SKM-1 treated with dmso at 0.1 percent for 144 hours (cell line): ENCODE measurements at regions not wholly inside any gene's neighbourhood (a gene's known extent, or its start where the extent isn't known, plus 50 kb on each side); places are given as distances from the start of the nearest gene placed in this dataset.

ENCODE experiments used
- DNase-seq: peaks from one replicate; lab custom pipeline; 2025; ENCODE audit not compliant: unreplicated experiment; lab: John Stamatoyannopoulos, UW

DNA sequence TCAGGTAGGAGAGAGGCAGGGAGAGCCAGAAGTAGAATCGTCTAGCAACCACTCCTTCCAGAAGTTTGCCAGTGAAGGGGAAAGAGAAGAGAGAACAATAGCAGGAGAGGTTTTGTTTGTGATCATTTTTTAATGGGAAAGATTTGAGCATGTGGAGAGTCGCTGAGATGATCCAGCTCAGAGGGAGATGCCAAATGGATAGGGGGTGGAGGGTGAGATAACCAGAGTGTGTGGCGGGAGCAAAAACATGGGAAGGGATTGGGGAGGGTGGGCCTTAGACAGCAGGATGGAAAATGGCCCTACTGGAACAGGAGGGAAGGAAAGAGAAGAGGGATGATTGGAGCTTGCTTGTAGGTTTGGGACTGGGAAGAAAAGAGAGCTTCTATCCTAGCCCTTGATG lies 269.8 kb downstream of the GLI2 start:
- DNase-seq = no peak

DNA sequence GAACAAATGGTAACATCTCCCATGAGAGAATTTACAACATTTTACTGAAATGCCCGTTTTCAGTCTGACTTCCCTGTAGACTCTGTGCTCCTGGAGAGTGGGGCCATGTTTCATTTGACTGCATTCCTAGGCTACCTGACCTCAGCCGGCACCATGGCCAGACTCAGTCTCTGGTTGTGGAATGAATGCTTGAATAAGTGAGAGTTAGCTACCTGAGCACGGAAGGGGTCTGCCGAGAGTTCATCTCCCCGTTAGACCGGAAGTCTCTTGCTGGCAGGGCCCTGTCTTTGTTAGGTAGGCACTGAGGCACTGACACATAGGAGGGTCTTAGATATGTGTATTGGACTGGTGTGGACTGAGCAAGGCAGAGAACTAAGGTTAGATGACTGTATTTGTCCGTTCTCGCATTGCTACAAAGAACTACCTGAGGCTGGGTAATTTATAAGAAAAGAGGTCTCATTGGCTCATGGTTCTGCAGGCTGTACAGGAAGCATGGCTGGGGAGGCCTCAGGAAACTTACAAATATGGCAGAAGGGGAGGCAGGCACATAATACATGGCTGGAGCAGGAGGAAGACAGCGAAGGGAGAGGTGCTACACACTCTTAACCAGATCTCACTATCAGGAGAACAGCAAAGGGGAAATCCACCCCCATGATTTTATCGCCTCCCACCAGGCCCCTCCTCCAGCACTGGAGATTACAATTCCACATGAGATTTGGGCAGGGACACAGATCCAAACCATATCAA lies 271.2 kb downstream of the GLI2 start:
- DNase-seq = no peak

GRCh38 chr2:121007490-121007853 lies 271.8 kb downstream of the GLI2 start:
- no peak for DNase-seq

GRCh38 chr2:121008975-121009374 lies 273.3 kb downstream of the GLI2 start:
- no peak for DNase-seq

GRCh38 chr2:121010998-121011397 lies 274.0 kb downstream of the TFCP2L1 start:
- DNase-seq = no peak

- DNase-seq = no peak
Observed at GRCh38 chr2:121014876-121015275, 270.1 kb downstream of the TFCP2L1 start.

DNA sequence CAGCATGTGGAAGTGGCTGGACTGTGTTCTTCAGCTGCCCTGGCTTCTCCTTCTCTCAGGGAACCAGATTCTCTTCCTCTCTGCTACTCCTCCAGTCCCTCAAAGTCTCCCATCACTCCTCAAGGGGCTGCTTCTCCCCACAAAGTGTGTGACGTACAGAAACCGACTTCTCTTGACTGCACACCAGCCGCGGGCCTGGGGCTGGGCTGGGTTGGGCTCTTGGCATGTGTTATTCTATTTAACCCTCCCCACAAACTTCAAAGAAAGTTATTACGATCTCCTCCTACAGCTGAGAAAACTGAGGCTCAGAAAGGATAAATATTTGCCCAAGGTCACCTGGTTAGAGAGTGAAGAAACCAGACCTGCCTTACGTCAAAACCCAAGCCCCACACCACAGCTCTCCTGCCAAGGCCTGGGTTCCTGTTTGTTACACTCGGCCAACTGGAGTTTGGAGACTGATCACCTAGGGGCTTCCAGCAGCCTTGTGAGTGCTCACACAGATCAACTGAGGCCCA lies 269.0 kb downstream of the TFCP2L1 start:
- DNase-seq = no peak

GRCh38 chr2:121017396-121017795 lies 267.6 kb downstream of the TFCP2L1 start:
- no peak for DNase-seq

- no peak for DNase-seq
Observed at GRCh38 chr2:121018136-121019061, 266.6 kb downstream of the TFCP2L1 start.

- DNase-seq = no peak
Observed at GRCh38 chr2:121019071-121019470, 265.9 kb downstream of the TFCP2L1 start.

- no peak for DNase-seq
Observed at GRCh38 chr2:121019756-121020155, 265.2 kb downstream of the TFCP2L1 start.

DNA sequence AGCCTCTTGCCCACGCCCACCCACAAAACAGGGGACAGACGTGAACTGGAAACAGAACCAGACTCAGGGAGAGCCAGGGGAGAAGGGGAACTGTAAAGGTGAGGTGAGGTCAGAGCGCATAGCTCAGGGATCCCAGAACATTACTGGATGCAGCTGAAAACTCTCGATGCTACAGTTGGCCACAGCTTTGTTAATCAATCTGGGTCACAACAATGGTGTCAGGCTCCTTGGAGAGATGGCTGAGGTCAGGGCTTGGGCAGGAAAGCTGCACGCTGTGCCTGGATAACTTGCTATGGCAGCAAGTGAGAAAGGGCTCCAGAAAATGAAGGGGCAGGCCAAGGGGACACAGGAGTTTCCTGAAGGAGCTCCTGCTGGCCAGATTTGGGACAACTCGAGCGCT lies 263.3 kb downstream of the TFCP2L1 start:
- no peak for DNase-seq

DNA sequence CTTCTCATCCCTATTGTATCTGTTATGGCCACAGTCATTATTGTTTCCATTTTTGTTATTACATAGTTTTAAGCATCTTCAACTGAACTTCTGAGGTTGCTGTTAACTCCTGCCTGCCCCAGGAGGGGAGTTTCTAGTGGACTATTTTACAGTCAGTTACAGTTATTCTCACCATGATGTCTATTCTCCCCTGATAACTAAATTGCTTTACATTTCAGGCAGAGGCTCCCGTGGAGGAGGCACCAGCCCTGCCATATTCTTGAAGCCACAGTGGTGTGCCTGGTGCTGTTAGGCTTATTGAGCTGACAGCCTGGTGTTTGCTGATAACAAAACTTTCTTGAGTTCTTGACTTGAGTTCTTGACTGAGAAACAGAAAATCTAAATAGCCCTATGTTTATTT lies 256.4 kb downstream of the TFCP2L1 start:
- DNase-seq = no peak

DNA sequence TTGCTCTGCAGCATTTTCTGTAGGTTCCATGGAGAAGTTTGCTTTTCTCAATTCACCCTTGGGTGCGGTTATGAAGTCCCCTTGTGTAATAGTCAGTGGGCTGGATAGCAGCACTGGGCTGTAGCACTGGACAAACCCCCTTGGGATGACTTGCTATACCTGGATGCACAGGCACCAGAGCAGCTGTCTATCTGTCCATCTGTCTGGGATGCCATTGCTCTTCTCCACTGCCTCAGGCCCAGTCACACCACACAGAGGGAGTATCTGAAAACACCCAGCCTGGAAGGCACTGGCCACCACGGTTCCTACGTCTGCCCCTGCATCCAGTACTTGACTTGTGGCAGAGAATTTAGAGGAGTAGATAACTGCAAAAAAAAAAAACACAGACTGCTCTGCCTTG lies 254.5 kb downstream of the TFCP2L1 start:
- no peak for DNase-seq

GRCh38 chr2:121031568-121032340 lies 253.2 kb downstream of the TFCP2L1 start:
- no peak for DNase-seq

DNA sequence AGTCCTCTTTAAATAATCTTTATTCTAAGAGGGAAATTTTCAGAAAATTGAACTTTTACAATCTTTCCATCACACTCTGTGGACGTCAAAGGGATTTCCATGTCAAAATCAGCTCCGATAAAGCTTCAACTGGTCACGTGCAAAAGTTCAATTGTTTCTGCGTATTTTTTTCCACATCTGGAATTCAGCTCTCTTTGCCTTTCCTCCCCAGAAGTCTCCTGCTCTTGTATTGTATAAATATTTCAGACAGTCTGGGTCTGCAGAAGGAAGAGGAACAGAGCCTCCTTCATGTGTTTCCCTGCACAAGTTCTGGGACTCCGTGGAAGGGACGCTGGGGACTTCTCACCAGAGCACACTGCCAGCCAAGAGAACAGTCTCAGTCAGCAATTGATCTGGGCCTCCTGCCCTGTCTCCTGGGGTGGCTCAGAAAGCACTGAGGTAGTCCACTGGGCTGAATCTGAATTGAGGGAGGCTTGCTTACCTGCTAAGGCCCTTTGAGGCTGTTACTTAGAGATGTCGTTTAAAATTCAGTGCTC lies 251.5 kb downstream of the TFCP2L1 start:
- no peak for DNase-seq

DNA sequence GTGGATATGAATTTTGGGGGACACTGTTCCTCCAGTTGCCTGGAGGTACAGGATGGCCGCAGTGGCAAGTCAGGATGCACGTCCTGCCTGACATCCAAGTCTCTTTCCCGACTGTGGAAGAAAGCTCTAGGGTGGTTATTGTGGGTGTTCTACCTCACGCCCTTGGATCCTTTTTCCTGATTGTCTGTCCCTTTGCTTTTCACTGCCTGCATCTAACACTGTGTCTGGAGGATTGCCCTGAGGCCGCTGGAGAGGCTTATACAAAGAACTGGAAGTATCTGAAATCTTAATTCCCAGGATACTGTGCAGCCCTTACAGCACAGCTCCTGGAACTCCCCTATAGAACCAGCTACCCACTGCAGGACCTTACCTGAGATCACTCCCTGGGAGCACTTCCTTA lies 250.5 kb downstream of the TFCP2L1 start:
- no peak for DNase-seq

DNA sequence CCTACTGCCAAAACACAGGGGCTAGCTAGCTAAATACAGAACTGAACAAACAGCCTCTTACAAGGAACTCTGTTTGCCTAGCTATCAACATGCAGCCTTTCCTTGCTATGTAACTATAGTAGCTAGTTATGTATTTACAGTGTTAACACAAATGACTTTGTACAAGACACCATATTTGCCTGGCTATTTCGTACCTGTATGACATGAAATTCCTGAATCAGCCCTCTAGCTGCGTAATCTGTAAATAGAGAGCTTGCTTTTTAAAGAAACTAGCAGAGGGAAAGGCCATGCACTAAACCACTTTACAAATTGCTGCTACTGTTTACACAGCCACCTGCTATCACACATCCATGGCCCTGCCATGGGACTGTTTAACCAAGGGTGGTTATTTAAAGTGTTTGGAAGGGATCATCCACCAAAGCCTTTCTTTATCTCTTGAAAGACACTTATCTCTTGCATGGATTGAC lies 248.7 kb downstream of the TFCP2L1 start:
- DNase-seq = no peak

GRCh38 chr2:121037480-121037879 lies 247.5 kb downstream of the TFCP2L1 start:
- no peak for DNase-seq

DNA sequence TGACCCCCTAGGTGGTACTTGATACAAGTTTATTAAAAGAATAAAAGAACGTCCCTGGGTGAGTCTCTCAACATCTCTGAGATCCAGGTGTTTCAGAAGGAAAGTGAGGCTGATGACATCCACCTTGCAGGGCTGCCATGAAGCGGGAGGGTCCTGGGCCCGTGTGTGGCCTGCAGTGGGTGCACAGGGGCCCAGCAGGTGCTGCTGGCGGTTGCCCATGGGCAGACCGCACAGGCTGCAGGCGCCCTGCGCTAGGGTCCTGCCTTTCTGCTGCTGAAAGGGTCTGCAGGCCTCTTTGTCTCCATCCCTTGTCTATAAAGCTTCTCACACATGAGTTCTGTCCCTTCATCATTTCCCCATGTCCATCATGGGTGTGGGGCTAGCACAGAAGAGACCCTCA lies 247.0 kb downstream of the TFCP2L1 start:
- no peak for DNase-seq

DNA sequence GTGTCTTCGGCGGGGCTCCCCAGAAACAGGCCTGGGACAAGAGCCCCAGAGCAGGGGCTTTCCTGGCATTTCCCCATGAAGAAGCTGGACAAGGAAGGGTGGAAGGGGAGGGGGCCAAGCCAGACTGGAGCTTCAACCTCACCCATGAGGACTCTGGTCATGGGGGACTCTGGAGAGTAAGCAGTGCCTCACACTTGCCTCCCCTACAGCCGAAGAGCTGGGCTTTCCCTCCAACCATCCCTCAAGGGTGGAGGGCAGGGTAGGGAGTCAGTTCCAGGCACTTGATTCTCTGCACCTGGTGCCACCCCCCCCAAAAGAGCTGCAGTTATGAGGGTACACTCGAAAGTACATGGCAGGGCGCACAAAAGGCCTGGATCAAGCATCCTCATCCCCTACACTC lies 246.6 kb downstream of the TFCP2L1 start:
- DNase-seq = no peak
